A673 (cell line): ENCODE measurements at regions not wholly inside any gene's neighbourhood (a gene's known extent, or its start where the extent isn't known, plus 50 kb on each side); places are given as distances from the start of the nearest gene placed in this dataset.
"Not testable (repeated sequence)": the region's sequence is repeated elsewhere in the genome, so short reads cannot be mapped to it uniquely, and the experiment has no call there.

Experiments used
- BruUV-seq: library from RNA; stranded (reverse); fragments of 400-500 nt; replicated peaks from 2 replicates; lab custom pipeline; 2021; lab: Mats Ljungman, UMichigan
- CTCF ChIA-PET: fragments of 300-600 bp; sonication (Branson Sonifier 250); formaldehyde crosslinking; loops from one replicate; lab custom pipeline; 2022; ENCODE audit warnings: antibody characterized with exemption; lab: Charles Lee
- POLR2A ChIA-PET: fragments of 300-600 bp; sonication (Branson Sonifier 250); formaldehyde crosslinking; loops from one replicate; lab custom pipeline; 2022; ENCODE audit warnings: antibody characterized with exemption; ENCODE audit not compliant: low non-redundant PET; lab: Charles Lee
- DNase-seq: peaks from one replicate; pipeline ENCODE4 v3.0.0-alpha.2; 2015; ENCODE audit warnings: low spot score
- H3K27ac ChIP-seq: fragments of 200-600 bp; sonication (generic); 2 replicates; pipeline ENCODE4 v1.5.1; 2016; ENCODE audit warnings: mixed run types, low read depth, mild to moderate bottlenecking, mixed read lengths, antibody characterized with exemption, low read length; ENCODE audit not compliant: poor library complexity, severe bottlenecking
- H3K27me3 ChIP-seq: fragments of 200-600 bp; sonication (generic); replicated peaks from 2 replicates; pipeline ENCODE4 v1.6.1; 2017; ENCODE audit warnings: mixed run types, low read depth, mild to moderate bottlenecking, mixed read lengths, antibody characterized with exemption, low read length; ENCODE audit not compliant: insufficient read depth, poor library complexity
- H3K36me3 ChIP-seq: fragments of 200-600 bp; sonication (generic); 2 replicates; pipeline ENCODE4 v1.6.1; 2016; ENCODE audit warnings: mixed run types, mild to moderate bottlenecking, mixed read lengths, antibody characterized with exemption, low read length; ENCODE audit not compliant: insufficient read depth, poor library complexity, severe bottlenecking
- H3K4me1 ChIP-seq: fragments of 200-600 bp; sonication (generic); 2 replicates; pipeline ENCODE4 v1.6.1; 2017; ENCODE audit warnings: mixed run types, mild to moderate bottlenecking, mixed read lengths, antibody characterized with exemption, low read length; ENCODE audit not compliant: insufficient read depth, poor library complexity, severe bottlenecking
- H3K4me3 ChIP-seq: fragments of 200-600 bp; sonication (generic); 2 replicates; pipeline ENCODE4 v1.5.1; 2016; ENCODE audit warnings: low read depth, mixed run types, mild to moderate bottlenecking, mixed read lengths, low read length; ENCODE audit not compliant: poor library complexity, severe bottlenecking
- H3K9me3 ChIP-seq: fragments of 200-600 bp; sonication (generic); 2 replicates; pipeline ENCODE4 v1.6.1; 2016; ENCODE audit warnings: mixed run types, low read depth, mild to moderate bottlenecking, mixed read lengths, antibody characterized with exemption, low read length; ENCODE audit not compliant: poor library complexity, severe bottlenecking
- CTCF ChIP-seq: fragments of 300-800, 200-600 bp; sonication (generic); conservative IDR thresholded peaks from 2 replicates; pipeline ENCODE4 v1.5.1; 2017; ENCODE audit warnings: low read depth, mild to moderate bottlenecking, antibody characterized with exemption, low read length, moderate library complexity, mixed read lengths
- EZH2 ChIP-seq: fragments of 200-600 bp; sonication (generic); IDR thresholded peaks from 2 replicates; pipeline ENCODE4 v1.6.1; 2017; ENCODE audit warnings: borderline replicate concordance, low read depth, mild to moderate bottlenecking, mixed read lengths, antibody characterized with exemption, low read length; ENCODE audit not compliant: poor library complexity, severe bottlenecking
- intact Hi-C: fragments of 100-400 bp; cut with micrococcal nuclease; formaldehyde crosslinking; loops from one replicate; pipeline ENCODE4 v1.10.0; 2022; ENCODE audit not compliant: unreplicated experiment

GRCh38 chr13:73166204-73166603, 107.4 kb downstream of the KLF5 start:
- no peak for DNase-seq
- Histone ChIP-seq H3K4me1 (peaks cover 4% of the 10 kb centered on the region), H3K27me3 (no peaks in the 10 kb centered on the region), H3K27ac (no peak overlapping the region), H3K36me3 (no peaks in the 10 kb centered on the region), H3K4me3 (no peak overlapping the region), H3K9me3 (no peaks in the 10 kb centered on the region)
- CTCF ChIA-PET = interaction anchor here (0.6 kb wide), 1 partner anchor 119 kb away, joined by 3 read pairs; no protein-coding TSS in a partner anchor
- no peak for TF ChIP-seq EZH2
- TF ChIP-seq CTCF = no peak
- BruUV-seq = no TSS peak
- intact Hi-C loops = no loop called here
- POLR2A ChIA-PET = no interaction called here

- CTCF ChIA-PET = no interaction called here
- POLR2A ChIA-PET = no interaction called here
- intact Hi-C loops = no loop called here
These were observed 104.4 kb downstream of the KLF5 start for GRCh38 chr13:73162912-73163911.

GRCh38 chr13:73160371-73161031, 101.7 kb downstream of the KLF5 start:
- H3K36me3 ChIP-seq, H3K9me3 ChIP-seq, H3K4me3 ChIP-seq, DNase-seq, H3K4me1 ChIP-seq, H3K27me3 ChIP-seq, CTCF ChIA-PET, intact Hi-C loops, BruUV-seq, H3K27ac ChIP-seq, POLR2A ChIA-PET: not testable (repeated sequence)

More at GRCh38 chr13:73162912-73163911, 104.4 kb downstream of the KLF5 start:
- H3K27ac ChIP-seq = no peak overlapping the region
- BruUV-seq = no TSS peak
- no peaks in the 10 kb centered on the region for H3K27me3 ChIP-seq
- no peak for DNase-seq
- H3K4me3 ChIP-seq = no peak overlapping the region
- H3K4me1 ChIP-seq = no peaks in the 10 kb centered on the region
- H3K9me3 ChIP-seq = no peaks in the 10 kb centered on the region
- no peaks in the 10 kb centered on the region for H3K36me3 ChIP-seq
- TF ChIP-seq CTCF (no peak), EZH2 (no peak)
